ENCODE measurements at regions not wholly inside any gene's neighbourhood (a gene's known extent, or its start where the extent isn't known, plus 50 kb on each side); places are given as distances from the start of the nearest gene placed in this dataset.
"Not testable (repeated sequence)": the region's sequence is repeated elsewhere in the genome, so short reads cannot be mapped to it uniquely, and the experiment has no call there.

- DNase-seq: no peak
Observed at GRCh38 chr7:113705439-113705838, 213.4 kb downstream of the PPP1R3A start.

GRCh38 chr7:113698556-113699220 is 220.1 kb downstream of the PPP1R3A start:
- no peak for DNase-seq

GRCh38 chr7:113694149-113694548 is 224.7 kb downstream of the PPP1R3A start:
- no peak for DNase-seq

- no peak for DNase-seq
Observed at GRCh38 chr7:113684165-113684564, 234.6 kb downstream of the PPP1R3A start.

- no peak for DNase-seq
Observed at GRCh38 chr7:113677811-113678210, 241.0 kb downstream of the PPP1R3A start.

- no peak for DNase-seq
Observed at GRCh38 chr7:113664867-113665266, 253.9 kb downstream of the PPP1R3A start.

- no peak for DNase-seq
Observed at GRCh38 chr7:113659416-113659815, 259.4 kb downstream of the PPP1R3A start.

GRCh38 chr7:113657603-113658002 is 261.2 kb downstream of the PPP1R3A start:
- DNase-seq: no peak

- no peak for DNase-seq
Observed at GRCh38 chr7:113652501-113652900, 266.3 kb downstream of the PPP1R3A start.

GRCh38 chr7:113649556-113649955 is 269.3 kb downstream of the PPP1R3A start:
- no peak for DNase-seq

- no peak for DNase-seq
Observed at GRCh38 chr7:113639221-113639620, 279.6 kb downstream of the PPP1R3A start.

- no peak for DNase-seq
Observed at GRCh38 chr7:113636727-113637421, 281.9 kb downstream of the PPP1R3A start.

- no peak for DNase-seq
Observed at GRCh38 chr7:113635492-113635891, 283.3 kb downstream of the PPP1R3A start.

GRCh38 chr7:113633073-113633472 is 285.7 kb downstream of the PPP1R3A start:
- no peak for DNase-seq

GRCh38 chr7:113628948-113629847 is 289.6 kb downstream of the PPP1R3A start:
- DNase-seq: no peak

- DNase-seq: no peak
Observed at GRCh38 chr7:113625494-113626102, 293.2 kb downstream of the PPP1R3A start.

- no peak for DNase-seq
Observed at GRCh38 chr7:113622796-113623195, 296.0 kb downstream of the PPP1R3A start.

- no peak for DNase-seq
Observed at GRCh38 chr7:113610572-113610971, 308.2 kb downstream of the PPP1R3A start.

- no peak for DNase-seq
Observed at GRCh38 chr7:113608782-113609181, 310.0 kb downstream of the PPP1R3A start.

- no peak for DNase-seq
Observed at GRCh38 chr7:113606325-113606724, 312.5 kb downstream of the PPP1R3A start.

- not testable (repeated sequence) for DNase-seq
Observed at GRCh38 chr7:113600428-113600827, 318.4 kb downstream of the PPP1R3A start.

- not testable (repeated sequence) for DNase-seq
Observed at GRCh38 chr7:113593455-113593854, 325.4 kb downstream of the PPP1R3A start.

- not testable (repeated sequence) for DNase-seq
Observed at GRCh38 chr7:113592924-113593323, 325.9 kb downstream of the PPP1R3A start.
